NT2/D1 (cell line): ENCODE measurements at regions not wholly inside any gene's neighbourhood (a gene's known extent, or its start where the extent isn't known, plus 50 kb on each side); places are given as distances from the start of the nearest gene placed in this dataset.

Experiments used
- SUZ12 ChIP-seq: IDR thresholded peaks from 2 replicates; pipeline ENCODE4 v1.6.1; 2011; ENCODE audit not compliant: insufficient read length, insufficient read depth; ENCODE audit errors: extremely low read depth
- YY1 ChIP-seq: IDR thresholded peaks from 2 replicates; pipeline ENCODE4 v1.6.1; 2011; ENCODE audit not compliant: insufficient read length, insufficient read depth

GRCh38 chr11:92888696-92889095 is 80.8 kb upstream of the MTNR1B start:
- no peak for TF ChIP-seq YY1
- no peak for TF ChIP-seq SUZ12
